ENCODE measurements at regions not wholly inside any gene's neighbourhood (a gene's known extent, or its start where the extent isn't known, plus 50 kb on each side); places are given as distances from the start of the nearest gene placed in this dataset.

DNA sequence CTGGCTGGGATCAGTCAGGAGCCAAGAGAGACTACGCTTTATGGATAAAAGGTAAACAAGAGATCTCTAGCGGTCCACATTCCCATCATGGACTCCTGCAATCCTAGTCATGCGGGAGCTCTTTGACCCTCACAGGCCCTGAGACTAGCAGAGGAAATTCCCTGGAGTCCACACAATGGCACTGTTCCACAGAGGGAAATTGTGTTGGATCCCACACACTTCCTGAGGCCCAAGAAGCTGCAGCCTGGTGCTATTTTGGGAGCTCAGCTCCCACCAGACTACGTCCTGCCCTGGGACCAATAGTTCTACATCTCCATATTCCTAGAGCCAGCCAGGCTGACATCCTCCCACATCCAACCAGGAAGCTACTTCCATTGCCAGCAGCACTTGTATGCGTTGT, 2358.4 kb downstream of the PCDH9 start:
- TF ChIP-seq CTCF (IDR thresholded peaks at IDR 0.05; ENCODE audit: low read depth, low read length), result no peak
- no peak for DNase-seq (ENCODE audit: extremely low read depth, low read depth)

DNA sequence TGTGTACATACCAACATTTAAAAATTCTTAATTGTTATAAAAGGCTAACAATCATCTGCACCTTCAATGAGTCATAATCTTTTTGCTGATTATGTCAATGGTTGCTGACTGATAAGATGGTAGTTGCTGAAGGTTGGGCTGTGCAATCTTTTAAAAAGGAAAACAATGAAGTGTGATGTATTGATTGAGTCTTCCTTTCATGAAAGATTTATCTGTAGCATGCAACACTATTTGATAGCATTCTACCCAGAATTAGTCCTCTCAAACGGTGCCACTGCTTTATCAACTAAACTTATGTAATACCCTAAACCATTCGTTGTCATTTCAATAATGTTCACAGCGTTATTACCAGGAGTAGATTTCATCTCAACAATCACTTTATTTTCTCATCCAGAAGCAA, 2360.6 kb downstream of the PCDH9 start:
- no peak for TF ChIP-seq CTCF (IDR thresholded peaks at IDR 0.05; ENCODE audit: low read depth, low read length)
- no peak for DNase-seq (ENCODE audit: extremely low read depth, low read depth)

DNA sequence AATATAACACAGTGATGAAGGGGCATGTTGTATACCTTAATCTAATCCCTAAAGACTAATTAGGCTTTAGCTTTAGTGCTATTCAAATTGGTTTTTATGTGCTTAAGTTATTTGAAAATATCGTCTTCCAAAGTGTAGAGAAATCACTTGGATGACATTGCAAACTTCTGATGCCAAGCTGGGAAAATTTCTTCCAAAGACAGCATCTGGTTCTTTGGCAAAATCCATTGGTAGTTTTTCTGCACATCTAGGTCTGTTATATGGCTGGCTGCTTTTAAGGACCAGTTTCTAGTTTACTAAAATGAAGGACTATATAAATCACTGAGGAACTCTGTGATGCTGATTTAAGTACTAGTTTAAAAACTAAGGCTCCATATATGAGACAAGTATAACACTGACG, 2362.3 kb downstream of the PCDH9 start:
- DNase-seq (ENCODE audit: extremely low read depth, low read depth), result no peak
- no peak for TF ChIP-seq CTCF (IDR thresholded peaks at IDR 0.05; ENCODE audit: low read depth, low read length)

DNA sequence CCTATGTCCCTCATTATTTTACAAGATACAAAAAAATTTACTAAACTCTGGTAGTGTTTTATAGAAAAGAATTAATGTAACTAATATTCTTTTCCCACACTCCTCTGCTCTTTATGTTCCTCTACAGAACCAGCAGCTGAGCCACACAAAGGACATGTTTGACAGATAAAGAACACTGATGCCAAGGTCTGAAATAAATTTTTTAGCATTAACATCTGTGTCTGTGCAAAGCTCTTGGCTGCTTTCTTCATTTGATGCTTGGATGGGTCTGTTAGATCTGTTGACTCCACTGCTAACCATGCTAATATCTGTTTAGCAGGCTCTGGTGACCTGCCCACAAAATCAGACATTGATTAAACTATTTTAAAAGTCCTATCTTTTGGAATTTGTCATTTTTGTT, 2363.8 kb downstream of the PCDH9 start:
- no peak for DNase-seq (ENCODE audit: extremely low read depth, low read depth)

GRCh38 chr13:64855506-64855905, 2374.6 kb downstream of the PCDH9 start:
- no peak for TF ChIP-seq CTCF (IDR thresholded peaks at IDR 0.05; ENCODE audit: low read depth, low read length)
- DNase-seq (ENCODE audit: extremely low read depth, low read depth), result no peak

More for the DNA sequence above, 2363.8 kb downstream of the PCDH9 start:
- TF ChIP-seq CTCF (IDR thresholded peaks at IDR 0.05; ENCODE audit: low read depth, low read length), result no peak

GRCh38 chr13:64850017-64850416, 2380.1 kb downstream of the PCDH9 start:
- TF ChIP-seq CTCF (IDR thresholded peaks at IDR 0.05; ENCODE audit: low read depth, low read length), result no peak
- no peak for DNase-seq (ENCODE audit: extremely low read depth, low read depth)

DNA sequence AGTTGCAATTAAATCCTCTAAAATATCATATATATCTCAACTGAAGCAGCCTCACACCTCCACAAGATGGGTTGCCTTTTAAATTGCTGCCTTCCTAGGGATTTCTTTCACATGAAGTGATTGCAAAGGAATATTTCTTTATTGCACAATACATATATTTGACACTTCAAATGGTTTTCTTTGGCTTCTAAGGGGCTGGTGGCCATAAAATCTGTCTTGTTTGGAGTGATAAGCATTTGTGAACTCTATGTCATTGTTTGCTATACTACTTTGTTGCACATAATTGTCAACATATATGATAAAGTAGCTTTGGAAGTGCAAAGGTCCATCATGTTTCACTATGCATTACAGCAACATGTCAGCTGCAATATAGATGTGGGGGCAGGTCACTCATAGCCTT, 2380.9 kb downstream of the PCDH9 start:
- no peak for TF ChIP-seq CTCF (IDR thresholded peaks at IDR 0.05; ENCODE audit: low read depth, low read length)
- DNase-seq (ENCODE audit: extremely low read depth, low read depth), result no peak

Measured in AG09319 (cell line).